ENCODE measurements at regions not wholly inside any gene's neighbourhood (a gene's known extent, or its start where the extent isn't known, plus 50 kb on each side); places are given as distances from the start of the nearest gene placed in this dataset.

DNA sequence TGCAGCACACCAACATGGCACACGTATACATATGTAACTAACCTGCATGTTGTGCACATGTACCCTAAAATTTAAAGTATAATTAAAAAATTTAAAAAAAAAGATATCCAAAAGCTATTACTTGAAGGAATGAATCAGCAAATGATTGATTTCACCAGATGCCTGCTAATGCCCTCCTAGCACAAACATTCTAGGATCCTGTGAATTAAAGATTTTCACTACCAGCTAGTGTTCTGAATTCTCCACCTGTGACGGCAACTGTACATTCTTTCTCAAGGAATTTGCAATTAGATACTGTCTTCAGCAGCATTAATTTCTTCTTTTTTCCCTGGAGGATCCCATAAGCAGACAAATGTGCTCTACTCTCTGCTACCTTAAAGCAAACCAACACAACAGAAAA is 694.9 kb downstream of the NTRK3 start:
- no peak for TF ChIP-seq POLR2A (IDR thresholded peaks at IDR 0.05)
- TF ChIP-seq, protein P1, sequence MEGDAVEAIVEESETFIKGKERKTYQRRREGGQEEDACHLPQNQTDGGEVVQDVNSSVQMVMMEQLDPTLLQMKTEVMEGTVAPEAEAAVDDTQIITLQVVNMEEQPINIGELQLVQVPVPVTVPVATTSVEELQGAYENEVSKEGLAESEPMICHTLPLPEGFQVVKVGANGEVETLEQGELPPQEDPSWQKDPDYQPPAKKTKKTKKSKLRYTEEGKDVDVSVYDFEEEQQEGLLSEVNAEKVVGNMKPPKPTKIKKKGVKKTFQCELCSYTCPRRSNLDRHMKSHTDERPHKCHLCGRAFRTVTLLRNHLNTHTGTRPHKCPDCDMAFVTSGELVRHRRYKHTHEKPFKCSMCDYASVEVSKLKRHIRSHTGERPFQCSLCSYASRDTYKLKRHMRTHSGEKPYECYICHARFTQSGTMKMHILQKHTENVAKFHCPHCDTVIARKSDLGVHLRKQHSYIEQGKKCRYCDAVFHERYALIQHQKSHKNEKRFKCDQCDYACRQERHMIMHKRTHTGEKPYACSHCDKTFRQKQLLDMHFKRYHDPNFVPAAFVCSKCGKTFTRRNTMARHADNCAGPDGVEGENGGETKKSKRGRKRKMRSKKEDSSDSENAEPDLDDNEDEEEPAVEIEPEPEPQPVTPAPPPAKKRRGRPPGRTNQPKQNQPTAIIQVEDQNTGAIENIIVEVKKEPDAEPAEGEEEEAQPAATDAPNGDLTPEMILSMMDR (IDR thresholded peaks at IDR 0.05) = no peak
- no peak for TF ChIP-seq POLR2AphosphoS5 (IDR thresholded peaks at IDR 0.05)

Measured in breast epithelium (tissue), 3 donors.